Ishikawa (cell line): ENCODE measurements at regions not wholly inside any gene's neighbourhood (a gene's known extent, or its start where the extent isn't known, plus 50 kb on each side); places are given as distances from the start of the nearest gene placed in this dataset.

Experiments
- CREB1 ChIP-seq: IDR thresholded peaks from 2 replicates; pipeline ENCODE4 v1.6.1; 2012; ENCODE audit warnings: low read depth
- EGR1 ChIP-seq: IDR thresholded peaks from 2 replicates; pipeline ENCODE4 v1.6.1; 2012
- EP300 ChIP-seq: IDR thresholded peaks from 2 replicates; pipeline ENCODE4 v1.6.1; 2012; ENCODE audit warnings: borderline replicate concordance
- MAX ChIP-seq: IDR thresholded peaks from 2 replicates; pipeline ENCODE4 v1.6.1; 2012
- RAD21 ChIP-seq: IDR thresholded peaks from 2 replicates; pipeline ENCODE4 v1.6.1; 2012; ENCODE audit warnings: low read depth
- TAF1 ChIP-seq: IDR thresholded peaks from 2 replicates; pipeline ENCODE4 v1.6.1; 2012; ENCODE audit warnings: low read depth, mild to moderate bottlenecking
- USF1 ChIP-seq: IDR thresholded peaks from 2 replicates; pipeline ENCODE4 v1.6.1; 2012

GRCh38 chr5:101296477-101296876 is 393.4 kb upstream of the ST8SIA4 start:
- TF ChIP-seq RAD21 (no peak), USF1 (no peak), EP300 (no peak), MAX (no peak), CREB1 (no peak), EGR1 (no peak), TAF1 (no peak)
